Glomerular endothelial cell (primary cell): ENCODE measurements at regions not wholly inside any gene's neighbourhood (a gene's known extent, or its start where the extent isn't known, plus 50 kb on each side); places are given as distances from the start of the nearest gene placed in this dataset.
"Not testable (repeated sequence)": the region's sequence is repeated elsewhere in the genome, so short reads cannot be mapped to it uniquely, and the experiment has no call there.

Source experiments
- DNase-seq: peaks from one replicate; pipeline ENCODE4 v3.0.0-alpha.2; 2011; ENCODE audit warnings: low read depth, low spot score; ENCODE audit errors: extremely low read depth

GRCh38 chr1:232364654-232365382, 265.1 kb downstream of the SIPA1L2 start:
- DNase-seq, result no peak

GRCh38 chr1:232363008-232363407, 266.9 kb downstream of the SIPA1L2 start:
- no peak for DNase-seq

GRCh38 chr1:232357416-232357815, 272.5 kb downstream of the SIPA1L2 start:
- DNase-seq, result no peak

GRCh38 chr1:232355162-232356006, 274.5 kb downstream of the SIPA1L2 start:
- DNase-seq, result no peak

GRCh38 chr1:232353001-232353400, 276.9 kb downstream of the SIPA1L2 start:
- DNase-seq, result no peak

GRCh38 chr1:232352366-232352765, 277.6 kb downstream of the SIPA1L2 start:
- no peak for DNase-seq

GRCh38 chr1:232351335-232351734, 278.6 kb downstream of the SIPA1L2 start:
- DNase-seq, result no peak

GRCh38 chr1:232346844-232347243, 283.1 kb downstream of the SIPA1L2 start:
- DNase-seq, result no peak

- no peak for DNase-seq
Observed at GRCh38 chr1:232344791-232345399, 285.0 kb downstream of the SIPA1L2 start.

- DNase-seq, result not testable (repeated sequence)
Observed at GRCh38 chr1:232344186-232344585, 285.7 kb downstream of the SIPA1L2 start.

- DNase-seq, result no peak
Observed at GRCh38 chr1:232340446-232340845, 289.5 kb downstream of the SIPA1L2 start.

- DNase-seq, result no peak
Observed at GRCh38 chr1:232339073-232339472, 290.9 kb downstream of the SIPA1L2 start.

- DNase-seq, result no peak
Observed at GRCh38 chr1:232335741-232336293, 294.1 kb downstream of the SIPA1L2 start.

GRCh38 chr1:232335261-232335660, 294.7 kb downstream of the SIPA1L2 start:
- DNase-seq, result no peak

- no peak for DNase-seq
Observed at GRCh38 chr1:232334811-232335210, 295.1 kb downstream of the SIPA1L2 start.

GRCh38 chr1:232334246-232334645, 295.7 kb downstream of the SIPA1L2 start:
- DNase-seq, result no peak

GRCh38 chr1:232333419-232333767, 296.5 kb downstream of the SIPA1L2 start:
- DNase-seq, result no peak

- not testable (repeated sequence) for DNase-seq
Observed at GRCh38 chr1:232332710-232333418, 297.1 kb downstream of the SIPA1L2 start.

- no peak for DNase-seq
Observed at GRCh38 chr1:232329103-232329813, 300.7 kb downstream of the SIPA1L2 start.

- DNase-seq, result no peak
Observed at GRCh38 chr1:232328486-232329102, 301.3 kb downstream of the SIPA1L2 start.
